MCF 10A (cell line): ENCODE measurements at regions not wholly inside any gene's neighbourhood (a gene's known extent, or its start where the extent isn't known, plus 50 kb on each side); places are given as distances from the start of the nearest gene placed in this dataset.

ENCODE experiments used
- BruUV-seq: library from RNA; stranded (reverse); fragments of 400-500 nt; replicated peaks from 2 replicates; lab custom pipeline; 2021; lab: Mats Ljungman, UMichigan
- CTCF ChIA-PET: fragments of 300-600 bp; sonication (Branson Sonifier 250); formaldehyde crosslinking; extraction: SDS; loops from one replicate; lab custom pipeline; 2021; ENCODE audit warnings: antibody characterized with exemption, inconsistent platforms; lab: Yijun Ruan, JAX
- POLR2A ChIA-PET: fragments of 300-600, 350-650 bp; sonication (Branson Sonifier 250); formaldehyde crosslinking; extraction: SDS; loops from one replicate; lab custom pipeline; 2020; ENCODE audit warnings: antibody characterized with exemption, inconsistent platforms; lab: Yijun Ruan, JAX
- DNase-seq: peaks from one replicate; pipeline ENCODE4 v3.0.0-alpha.2; 2018; ENCODE audit not compliant: unreplicated experiment
- H3K27ac Mint-ChIP-seq: one replicate; pipeline ENCODE4 v1.8.0; 2022; ENCODE audit warnings: mild to moderate bottlenecking, low read depth, mixed read lengths; ENCODE audit not compliant: unreplicated experiment
- H3K27me3 Mint-ChIP-seq: one replicate; pipeline ENCODE4 v1.8.0; 2022; ENCODE audit warnings: mixed read lengths; ENCODE audit not compliant: insufficient read depth, unreplicated experiment
- H3K36me3 Mint-ChIP-seq: one replicate; pipeline ENCODE4 v1.8.0; 2022; ENCODE audit warnings: mild to moderate bottlenecking, moderate library complexity, mixed read lengths; ENCODE audit not compliant: insufficient read depth, unreplicated experiment
- H3K4me1 Mint-ChIP-seq: one replicate; pipeline ENCODE4 v1.8.0; 2022; ENCODE audit warnings: mixed read lengths; ENCODE audit not compliant: insufficient read depth, unreplicated experiment
- H3K4me3 Mint-ChIP-seq: one replicate; pipeline ENCODE4 v1.8.0; 2022; ENCODE audit warnings: mild to moderate bottlenecking, moderate library complexity, mixed read lengths; ENCODE audit not compliant: unreplicated experiment
- H3K9me3 Mint-ChIP-seq: one replicate; pipeline ENCODE4 v1.8.0; 2022; ENCODE audit warnings: mixed read lengths; ENCODE audit not compliant: unreplicated experiment
- CTCF ChIP-seq: fragments of 200-600 bp; IDR thresholded peaks from one replicate; pipeline ENCODE4 v1.8.0; 2022; ENCODE audit warnings: antibody characterized with exemption, mild to moderate bottlenecking; ENCODE audit not compliant: unreplicated experiment
- intact Hi-C: fragments of 100-400 bp; cut with micrococcal nuclease; formaldehyde crosslinking; loops from 2 replicates; pipeline ENCODE4 v1.14.1; 2022

GRCh38 chr12:124454352-124454725 is 113.1 kb downstream of the NCOR2 start:
- H3K4me1 Mint-ChIP-seq = peaks cover 5% of the 10 kb centered on the region

GRCh38 chr12:124453419-124454351 is 113.7 kb downstream of the NCOR2 start:
- POLR2A ChIA-PET = interaction anchor here (0.6 kb wide), 1 partner anchor 282 kb away, joined by 3 read pairs; no protein-coding TSS in a partner anchor
- intact Hi-C loops = no loop called here
- no peaks in the 10 kb centered on the region for H3K9me3 Mint-ChIP-seq
- no peaks in the 10 kb centered on the region for H3K27me3 Mint-ChIP-seq
- peaks cover 5% of the 10 kb centered on the region for H3K4me1 Mint-ChIP-seq
- TF ChIP-seq CTCF = no peak
- DNase-seq = peak; percentile 49
- BruUV-seq = no TSS peak
- no peak overlapping the region for H3K4me3 Mint-ChIP-seq
- H3K36me3 Mint-ChIP-seq = peaks cover 6% of the 10 kb centered on the region
- CTCF ChIA-PET = interaction anchor here (0.7 kb wide), 1 partner anchor 102 kb away, joined by 4 read pairs; no protein-coding TSS in a partner anchor
- H3K27ac Mint-ChIP-seq = no peak overlapping the region

More at GRCh38 chr12:124454352-124454725, 113.1 kb downstream of the NCOR2 start:
- POLR2A ChIA-PET = interaction anchor here (0.6 kb wide), 1 partner anchor 143 kb away, joined by 3 read pairs; no protein-coding TSS in a partner anchor
- TF ChIP-seq CTCF = no peak
- H3K9me3 Mint-ChIP-seq = no peaks in the 10 kb centered on the region
- peaks cover 11% of the 10 kb centered on the region for H3K36me3 Mint-ChIP-seq
- no peak overlapping the region for H3K4me3 Mint-ChIP-seq
- CTCF ChIA-PET = interaction anchor here (0.7 kb wide), 1 partner anchor 102 kb away, joined by 4 read pairs; no protein-coding TSS in a partner anchor
- H3K27me3 Mint-ChIP-seq = no peaks in the 10 kb centered on the region
- intact Hi-C loops = no loop called here
- no peak overlapping the region for H3K27ac Mint-ChIP-seq
- no TSS peak for BruUV-seq
- no peak for DNase-seq

- BruUV-seq = no TSS peak
- Mint-ChIP-seq H3K4me3 (no peak overlapping the region), H3K36me3 (peaks cover 6% of the 10 kb centered on the region), H3K9me3 (no peaks in the 10 kb centered on the region), H3K4me1 (peaks cover 4% of the 10 kb centered on the region), H3K27me3 (no peaks in the 10 kb centered on the region), H3K27ac (no peak overlapping the region)
- ChIA-PET CTCF (interaction anchor here (0.6 kb wide), 1 partner anchor 517 kb away, joined by 4 read pairs; no protein-coding TSS in a partner anchor), POLR2A (interaction anchor here (0.6 kb wide), 1 partner anchor 283 kb away, joined by 3 read pairs; no protein-coding TSS in a partner anchor)
- intact Hi-C loops = no loop called here
- TF ChIP-seq CTCF = no peak
- no peak for DNase-seq
Observed at GRCh38 chr12:124452576-124453331, 114.7 kb downstream of the NCOR2 start.
